IPS DF 4.7 (cell line): ENCODE measurements at regions not wholly inside any gene's neighbourhood (a gene's known extent, or its start where the extent isn't known, plus 50 kb on each side); places are given as distances from the start of the nearest gene placed in this dataset.
A peak's percentile ranks its signal among the peaks of the same experiment; 100 is the strongest.
"Not testable (repeated sequence)": the region's sequence is repeated elsewhere in the genome, so short reads cannot be mapped to it uniquely, and the experiment has no call there.

ENCODE experiments used
- DNase-seq: peaks from one replicate; pipeline ENCODE4 v3.0.0-alpha.2; 2013; ENCODE audit warnings: low spot score; ENCODE audit errors: extremely low read depth

DNA sequence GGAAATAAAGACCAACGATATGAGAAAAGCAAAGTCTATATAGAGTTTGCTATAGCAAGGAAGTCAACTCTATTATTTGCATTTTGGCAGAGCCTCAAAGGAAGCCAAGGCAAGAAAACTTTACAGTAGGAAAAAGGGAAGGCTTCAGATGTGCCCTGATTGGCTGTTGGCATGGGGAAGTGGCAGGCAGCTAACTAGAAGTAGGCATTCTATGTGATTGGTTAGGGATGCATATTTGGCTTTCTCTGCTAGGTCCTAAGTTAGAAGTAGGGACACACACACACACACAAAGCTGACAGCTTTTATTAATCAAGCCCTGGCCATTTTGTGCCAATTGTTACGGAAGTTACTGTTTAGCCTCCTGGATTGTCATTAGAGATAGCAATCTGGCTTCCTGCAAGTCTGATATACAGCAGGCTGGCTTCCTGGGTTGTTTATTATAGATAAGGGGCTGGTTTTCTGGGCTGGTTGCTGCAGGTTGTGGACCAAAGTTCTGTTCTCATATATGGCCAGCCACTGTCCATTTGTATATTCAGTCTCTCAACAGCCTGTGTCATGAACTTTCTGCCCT is 308.1 kb upstream of the GRAMD2B start:
- DNase-seq: no peak

DNA sequence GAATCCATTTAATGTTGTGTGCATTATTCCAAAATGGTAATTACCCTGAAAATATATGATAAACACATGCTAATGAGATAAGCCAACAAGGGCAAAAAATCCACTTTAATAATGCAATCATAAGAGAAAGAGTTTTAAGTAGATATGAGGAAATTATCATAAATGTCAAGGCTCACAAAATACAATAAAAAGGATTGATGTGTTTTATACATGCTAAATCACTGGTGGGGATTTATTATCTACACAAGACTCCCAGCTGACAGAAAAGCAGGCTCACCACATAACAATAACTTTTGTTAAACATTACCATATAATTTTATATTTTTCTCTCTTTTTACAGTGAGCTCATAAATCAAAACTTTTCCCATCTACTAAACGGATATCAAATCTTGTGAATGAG is 306.2 kb upstream of the GRAMD2B start:
- no peak for DNase-seq

DNA sequence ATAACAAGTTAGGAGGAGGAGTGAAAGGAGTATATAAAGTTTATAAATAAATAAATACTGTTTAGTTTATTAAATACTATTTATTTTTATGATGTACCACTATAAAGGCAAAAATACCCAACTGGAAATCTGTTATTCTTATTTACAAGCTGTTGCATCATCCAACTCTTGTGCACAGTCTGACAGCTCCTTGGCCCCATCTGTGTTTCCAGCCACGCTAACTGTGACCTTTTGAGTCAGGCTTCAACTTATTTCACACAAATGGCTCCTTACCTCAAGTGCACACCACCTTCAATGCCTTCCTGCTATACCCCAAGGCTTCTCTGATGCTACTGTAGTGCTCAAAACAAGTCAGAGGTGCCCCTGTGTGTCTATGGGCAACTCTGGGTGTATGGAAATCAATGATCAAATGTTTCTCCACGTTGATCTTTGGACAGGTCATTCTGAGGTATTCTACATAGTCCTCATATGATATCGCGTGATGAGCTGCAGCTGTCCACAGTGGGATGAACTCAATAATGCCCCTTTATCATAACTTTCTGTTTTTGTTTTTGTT is 303.2 kb upstream of the GRAMD2B start:
- DNase-seq: no peak

DNA sequence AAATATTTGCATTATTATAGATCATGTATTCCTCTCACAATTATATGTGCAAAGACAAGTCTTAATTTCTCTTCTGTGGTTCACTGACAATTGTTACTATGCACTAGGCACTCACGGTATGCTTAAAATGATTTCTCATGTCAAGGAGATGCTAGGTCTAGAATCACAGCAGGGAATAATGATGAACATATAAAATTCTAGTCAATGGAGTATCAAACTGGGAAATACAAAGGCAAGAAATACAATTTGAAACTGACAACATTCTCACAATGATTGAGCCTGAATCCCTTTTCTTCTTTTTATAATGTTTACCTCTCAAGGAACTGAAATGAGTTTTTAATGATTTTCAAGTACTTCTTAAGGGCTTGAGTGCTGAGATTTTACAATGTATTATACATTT is 302.3 kb upstream of the GRAMD2B start:
- DNase-seq: no peak

DNA sequence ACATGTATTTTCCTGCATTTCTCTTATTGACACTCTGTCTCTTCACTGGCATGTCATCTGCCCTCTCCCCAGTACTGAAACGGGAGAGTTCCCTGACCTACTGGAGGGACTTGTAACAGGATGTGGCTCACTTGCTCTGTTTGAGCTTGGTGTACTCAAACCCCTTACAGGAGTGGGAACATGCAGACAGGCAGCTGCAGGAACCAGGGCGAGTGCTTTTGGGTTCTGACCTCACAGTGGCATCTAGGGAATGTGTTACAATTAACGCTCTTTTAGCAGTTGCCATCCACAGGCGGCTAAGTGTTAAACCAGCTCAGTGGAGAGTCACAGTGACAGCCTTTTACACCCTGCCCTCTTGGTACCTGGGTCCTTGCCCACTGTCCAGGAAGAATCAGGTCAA is 300.3 kb upstream of the GRAMD2B start:
- DNase-seq: peak; percentile 38

DNA sequence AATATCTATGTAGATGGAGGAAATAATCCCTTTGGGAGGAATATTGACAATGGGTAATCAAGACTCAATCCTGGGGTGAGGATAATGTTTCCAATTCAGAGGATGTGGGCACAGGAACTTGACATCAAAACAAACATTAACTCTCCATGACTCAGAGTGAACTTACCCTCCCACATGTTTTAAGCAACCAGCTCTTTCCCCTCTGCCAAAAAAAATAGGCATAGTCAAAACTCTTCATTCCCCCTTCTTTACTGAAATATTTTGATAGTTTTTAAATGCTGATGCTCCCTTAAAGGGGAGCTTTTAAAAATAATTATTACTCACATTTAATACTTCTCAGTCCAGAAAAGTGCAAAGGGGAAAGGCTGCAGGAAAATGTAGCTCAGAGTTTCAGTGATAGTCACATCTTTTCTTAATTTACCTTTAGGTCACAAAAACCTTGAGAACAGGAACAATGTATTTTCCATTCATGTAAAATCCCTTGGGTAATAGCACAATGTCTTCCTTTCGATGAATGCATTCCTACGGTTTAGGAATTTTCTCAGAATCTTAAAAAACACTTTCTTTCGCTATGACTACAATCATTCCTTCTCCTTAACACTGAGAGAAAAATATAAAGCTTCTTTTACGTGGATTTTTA is 298.4 kb upstream of the GRAMD2B start:
- no peak for DNase-seq

DNA sequence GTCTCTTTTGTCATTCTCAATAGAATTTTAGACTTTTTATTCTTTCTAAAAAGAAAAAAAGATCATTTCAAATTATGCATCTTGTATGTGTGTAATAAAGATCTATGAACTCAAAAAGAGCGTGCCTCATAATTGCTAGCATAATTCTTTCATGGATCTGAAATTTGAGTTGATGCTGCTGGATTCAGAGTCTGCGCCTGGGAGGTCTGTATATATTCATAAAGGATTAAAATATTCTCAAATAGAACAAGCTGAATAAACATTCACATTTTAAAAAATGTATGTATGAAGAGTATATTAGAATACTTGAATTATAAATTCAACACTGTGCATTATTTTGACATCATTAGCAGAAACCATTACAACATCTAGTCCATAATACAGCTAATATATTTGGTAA is 297.8 kb upstream of the GRAMD2B start:
- DNase-seq: no peak

DNA sequence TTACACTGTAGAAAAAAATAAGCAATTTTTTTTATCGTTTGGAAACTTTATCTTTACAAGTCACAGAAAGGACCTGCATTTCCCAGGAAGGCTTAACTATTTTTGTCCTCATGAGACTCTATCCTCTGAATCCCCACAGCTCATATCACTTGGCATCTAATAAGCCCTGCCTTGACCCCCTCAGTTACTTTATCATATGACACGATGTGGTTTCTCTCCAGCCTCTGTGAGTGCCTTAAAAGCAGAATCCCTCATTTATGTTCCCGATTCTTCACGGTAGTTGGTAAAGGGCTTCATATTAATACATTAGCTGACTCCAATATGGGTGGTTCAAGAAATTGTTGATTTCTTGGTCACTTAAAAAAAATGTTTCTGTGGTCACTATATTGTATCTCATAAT is 296.6 kb upstream of the GRAMD2B start:
- DNase-seq: no peak

DNA sequence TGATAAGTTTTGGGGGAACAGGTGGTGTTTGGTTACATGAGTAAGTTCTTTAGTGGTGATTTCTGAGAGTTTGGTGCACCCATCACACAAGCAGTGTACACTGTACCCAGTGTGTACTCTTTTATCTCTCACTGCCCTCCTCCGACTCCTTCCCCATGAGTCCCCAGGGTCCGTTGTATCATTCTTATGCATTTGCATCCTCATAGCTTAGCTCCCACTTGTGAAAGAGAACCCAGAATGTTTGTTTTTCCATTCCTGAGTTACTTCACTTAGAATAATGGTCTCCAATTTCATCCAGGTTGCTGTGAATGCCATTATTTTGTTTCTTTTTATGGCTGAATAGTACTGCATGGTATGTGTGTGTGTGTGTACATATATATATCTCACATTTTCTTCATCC is 295.8 kb upstream of the GRAMD2B start:
- not testable (repeated sequence) for DNase-seq

DNA sequence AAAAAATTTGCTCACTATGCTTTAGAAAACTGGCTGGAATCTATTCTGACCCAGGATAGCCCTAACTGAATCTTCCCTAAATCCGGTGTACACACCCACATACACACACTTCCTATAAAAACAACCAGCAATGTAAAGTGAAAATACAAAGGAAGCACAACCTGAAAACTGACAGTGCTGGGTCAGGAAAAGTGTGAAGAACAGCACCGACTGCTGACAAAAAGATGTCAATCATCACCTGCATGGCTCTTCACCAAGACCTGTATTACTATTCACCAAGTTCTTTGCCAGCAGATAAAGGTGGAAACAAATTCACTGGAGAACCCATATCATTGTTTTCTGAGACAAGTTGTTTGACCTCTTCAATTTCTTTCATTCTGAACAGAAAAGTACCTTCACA is 293.8 kb upstream of the GRAMD2B start:
- DNase-seq: no peak

DNA sequence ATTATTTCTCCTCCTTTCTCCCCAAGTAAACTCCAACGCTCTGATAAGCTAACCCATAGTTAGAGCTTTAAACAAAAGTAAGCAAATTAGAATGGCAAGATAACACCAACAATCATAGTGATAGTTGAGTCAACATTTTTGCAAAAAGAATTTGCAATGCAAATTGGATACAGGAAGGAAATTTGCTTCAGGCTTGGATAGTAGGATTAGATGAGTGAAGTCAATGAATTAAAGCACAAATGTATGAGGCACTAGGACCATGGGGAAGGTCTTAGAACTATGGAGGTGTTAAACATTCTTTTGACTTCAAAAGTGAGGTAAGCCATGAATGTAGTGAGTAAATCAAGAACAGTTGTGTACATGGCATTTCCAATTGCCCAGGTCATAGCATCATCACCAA is 289.8 kb upstream of the GRAMD2B start:
- DNase-seq: no peak

DNA sequence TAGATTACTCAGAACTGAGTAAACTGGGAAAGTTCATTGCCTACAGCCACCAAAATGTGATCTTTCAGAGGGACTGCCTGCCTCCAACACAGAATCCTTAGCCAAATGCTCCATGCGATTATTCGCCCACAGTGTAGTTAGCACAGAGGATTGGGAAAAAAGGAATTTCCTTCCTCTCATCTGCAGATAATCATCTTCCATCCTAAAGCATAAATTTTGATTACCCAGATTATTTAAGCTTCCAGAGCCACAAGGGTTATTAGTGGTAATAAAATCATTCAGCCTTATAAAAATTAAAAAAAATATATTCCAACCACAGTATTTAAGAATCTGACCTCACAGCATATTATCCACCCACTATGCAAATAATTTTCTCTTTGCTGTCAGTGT is 285.3 kb upstream of the GRAMD2B start:
- no peak for DNase-seq

DNA sequence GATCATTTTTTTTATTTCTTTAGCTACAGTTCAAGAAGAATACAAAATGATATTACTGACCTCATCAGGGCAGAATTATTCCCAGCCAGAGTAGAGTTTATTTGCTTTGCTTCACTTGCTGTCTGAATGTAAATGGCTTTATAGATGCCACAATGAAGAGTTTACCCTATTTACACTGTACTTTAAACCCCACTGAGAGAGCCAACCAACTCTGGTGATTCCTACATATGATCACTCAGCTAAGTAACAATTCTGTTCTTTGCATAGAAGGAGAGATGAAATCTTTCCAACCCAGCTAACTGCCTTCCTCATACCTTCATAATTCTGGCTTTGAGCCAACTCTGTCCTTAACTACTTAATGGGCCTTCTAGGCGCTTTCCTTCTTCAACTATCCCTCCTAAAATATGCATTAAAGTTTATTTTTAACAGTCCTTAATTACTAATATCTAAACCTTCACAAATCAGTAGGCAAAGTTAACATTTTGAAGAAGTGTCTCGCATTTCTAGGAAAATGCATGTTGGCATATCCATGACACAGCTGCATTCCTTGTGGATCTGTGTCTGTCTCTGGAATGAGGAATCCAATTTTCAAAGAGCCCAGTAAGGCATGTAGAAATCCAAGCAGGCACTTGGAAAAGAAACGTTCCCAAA is 284.8 kb upstream of the GRAMD2B start:
- DNase-seq: no peak

DNA sequence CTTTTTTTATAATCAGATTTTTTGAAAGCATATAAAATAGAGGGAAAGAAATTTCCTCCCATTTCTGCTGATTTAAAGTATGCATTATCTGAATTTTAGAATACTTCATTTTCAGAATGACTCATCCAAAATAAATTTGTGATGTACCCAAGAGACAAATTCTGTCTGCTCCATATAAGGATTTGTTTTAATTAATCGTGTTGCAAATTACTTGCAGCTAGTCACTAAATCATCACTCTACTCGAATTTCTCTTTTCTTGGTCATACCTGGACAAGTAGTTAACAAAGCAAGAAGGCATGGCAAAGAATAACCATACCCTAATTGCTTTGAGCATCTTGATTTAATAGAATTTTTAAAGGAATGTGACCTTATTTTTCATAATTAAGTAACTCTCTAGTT is 284.1 kb upstream of the GRAMD2B start:
- DNase-seq: no peak

DNA sequence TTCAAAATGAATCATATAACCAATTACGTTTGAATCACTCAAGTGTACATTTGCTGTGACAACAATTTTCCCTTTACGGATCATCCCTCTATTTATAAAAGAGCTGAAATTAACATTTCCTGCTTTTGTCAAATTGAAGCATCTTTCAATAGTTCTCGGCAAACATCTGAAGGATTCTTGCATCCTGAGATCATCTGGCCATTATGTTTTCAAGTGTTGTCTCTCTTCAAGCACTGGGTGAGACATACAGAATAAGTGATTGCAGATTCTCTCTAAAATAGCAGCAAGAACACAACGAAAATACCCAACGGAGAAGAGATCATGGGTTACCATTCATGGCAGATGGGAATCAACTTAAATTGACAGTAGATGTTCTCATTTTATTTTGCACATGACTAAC is 283.4 kb upstream of the GRAMD2B start:
- peak; percentile 60 for DNase-seq

DNA sequence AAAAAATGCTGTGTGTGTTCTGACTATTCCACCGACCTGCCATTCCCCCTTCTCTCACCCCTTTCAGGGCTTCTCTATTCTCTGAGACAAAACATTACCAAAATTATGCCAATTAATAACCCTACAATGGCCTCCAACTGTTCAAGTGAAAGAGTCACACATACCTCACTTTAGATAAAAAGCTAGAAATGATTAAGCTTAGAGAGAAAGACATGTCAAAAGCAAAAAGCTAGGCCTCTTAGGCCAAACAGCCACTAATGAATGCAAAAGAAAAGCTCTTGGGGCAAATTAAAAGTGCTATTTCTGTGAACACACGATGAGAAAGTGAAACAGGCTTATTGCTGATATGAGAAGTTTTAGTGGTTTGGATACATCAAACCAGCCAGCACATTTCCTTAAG is 279.6 kb upstream of the GRAMD2B start:
- DNase-seq: no peak

DNA sequence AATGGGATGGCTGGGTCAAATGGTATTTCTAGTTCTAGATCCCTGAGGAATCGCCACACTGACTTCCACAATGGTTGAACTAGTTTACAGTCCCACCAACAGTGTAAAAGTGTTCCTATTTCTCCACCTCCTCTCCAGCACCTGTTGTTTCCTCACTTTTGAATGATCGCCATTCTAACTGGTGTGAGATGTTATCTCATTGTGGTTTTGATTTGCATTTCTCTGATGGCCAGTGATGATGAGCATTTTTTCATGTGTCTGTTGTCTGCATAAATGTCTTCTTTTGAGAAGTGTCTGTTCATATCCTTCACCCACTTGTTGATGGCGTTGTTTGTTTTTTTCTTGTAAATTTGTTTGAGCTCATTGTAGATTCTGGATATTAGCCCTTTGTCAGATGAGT is 272.9 kb upstream of the GRAMD2B start:
- DNase-seq: not testable (repeated sequence)

DNA sequence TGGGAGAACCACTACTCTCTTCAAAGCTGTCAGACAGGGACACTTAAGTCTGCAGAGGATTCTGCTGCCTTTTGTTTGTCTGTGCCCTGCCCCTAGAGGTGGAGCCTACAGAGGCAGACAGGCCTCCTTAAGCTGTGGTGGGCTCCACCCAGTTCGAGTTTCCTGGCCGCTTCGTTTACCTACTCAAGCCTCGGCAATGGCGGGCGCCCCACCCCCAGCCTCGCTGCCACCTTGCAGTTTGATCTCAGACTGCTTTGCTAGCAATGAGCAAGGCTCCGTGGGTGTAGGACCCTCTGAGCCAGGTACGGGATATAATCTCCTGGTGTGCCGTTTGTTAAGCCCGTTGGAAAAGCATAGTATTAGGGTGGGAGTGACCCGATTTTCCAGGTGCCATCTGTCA is 267.9 kb upstream of the GRAMD2B start:
- not testable (repeated sequence) for DNase-seq

DNA sequence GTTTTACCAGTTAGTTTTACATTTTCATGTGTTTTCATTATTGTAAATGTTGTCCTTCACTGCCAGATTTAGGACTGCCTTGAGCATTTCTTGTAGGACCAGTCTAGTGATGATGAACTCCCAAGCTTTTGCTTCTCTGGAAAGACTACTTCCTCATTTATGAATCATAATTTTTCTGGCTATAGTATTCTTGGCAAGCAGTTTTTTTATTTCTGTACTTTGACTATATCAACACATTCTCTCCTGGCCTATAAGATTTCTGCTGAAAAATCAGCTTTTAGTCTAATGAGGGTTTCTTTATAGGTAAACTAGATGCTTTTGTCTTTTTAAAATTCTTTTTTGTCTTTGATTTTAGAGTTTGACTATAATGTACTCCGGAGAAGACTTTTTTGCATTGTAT is 256.8 kb upstream of the GRAMD2B start:
- DNase-seq: no peak

DNA sequence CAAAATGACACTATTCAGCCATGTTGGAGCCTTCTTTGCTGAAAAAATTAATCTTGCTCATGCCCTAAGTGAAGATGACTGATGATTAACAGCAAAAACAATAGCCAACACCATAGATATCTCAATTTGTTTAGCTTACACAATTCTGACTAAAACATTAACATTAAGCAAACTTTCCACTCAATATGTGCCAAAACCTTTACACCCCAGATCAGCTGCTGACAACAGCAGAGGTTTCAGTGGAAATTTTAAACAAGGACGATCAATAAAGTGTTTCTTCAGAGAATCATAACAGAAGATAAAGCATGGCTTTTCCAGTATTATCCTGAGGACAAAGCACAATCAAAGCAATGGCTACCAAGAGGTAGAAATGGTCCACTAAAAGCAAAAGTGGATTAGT is 254.4 kb upstream of the GRAMD2B start:
- no peak for DNase-seq

DNA sequence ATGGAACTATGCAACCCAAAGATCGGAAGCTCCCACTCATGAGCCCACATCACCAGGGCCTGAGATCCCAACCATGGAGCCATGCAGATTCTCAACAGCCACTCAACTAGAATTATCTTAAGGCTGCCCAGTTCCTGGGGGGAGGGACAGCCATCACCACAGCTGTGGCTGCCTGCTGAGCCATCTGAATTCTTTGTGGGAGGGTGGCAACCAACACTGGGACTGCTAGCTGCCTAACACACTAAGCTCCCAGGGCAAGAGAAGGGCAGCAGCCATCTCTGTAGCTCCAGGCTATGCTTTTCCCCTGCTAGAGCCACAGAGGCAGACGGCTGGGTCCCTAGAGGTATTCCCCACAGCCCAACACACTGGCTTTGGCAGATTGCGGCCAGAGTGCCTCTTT is 251.3 kb upstream of the GRAMD2B start:
- DNase-seq: no peak

DNA sequence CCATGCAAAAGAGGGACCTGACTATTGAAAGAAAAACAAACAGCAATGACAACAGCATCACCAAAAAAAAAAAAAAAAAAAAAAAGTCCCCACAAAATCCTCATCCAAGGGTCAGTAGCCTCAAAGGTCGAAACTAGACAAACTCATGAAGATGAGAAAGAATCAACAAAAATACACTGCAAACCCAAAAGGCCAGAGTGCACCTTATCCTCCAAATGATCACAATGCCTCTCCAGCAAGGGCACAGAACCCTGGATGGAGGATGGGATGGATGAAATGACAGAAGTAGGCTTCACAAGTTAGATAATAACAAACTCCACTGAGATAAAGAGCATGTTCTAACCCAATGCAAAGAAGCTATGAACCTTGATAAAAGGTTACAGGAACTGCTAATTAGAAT is 250.4 kb upstream of the GRAMD2B start:
- DNase-seq: no peak

DNA sequence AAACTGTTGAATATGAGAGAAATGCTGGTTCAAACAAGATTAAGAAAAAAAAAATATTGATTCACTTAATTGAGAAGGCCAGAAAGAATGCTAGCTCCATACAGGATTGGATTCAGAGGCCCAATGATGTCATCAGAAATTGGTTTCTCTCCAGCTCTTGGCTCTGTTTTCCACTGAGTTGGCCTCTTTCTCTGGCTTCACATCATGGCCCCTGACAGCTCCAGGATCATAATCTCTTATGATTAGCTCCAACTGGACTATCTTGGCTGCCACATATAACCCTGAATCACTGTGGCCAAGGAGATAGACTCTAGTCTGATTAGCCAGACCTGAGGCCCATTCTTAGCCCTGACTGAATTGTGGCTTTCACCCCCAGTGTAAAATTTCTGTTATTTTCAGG is 244.7 kb upstream of the GRAMD2B start:
- DNase-seq: no peak
